ENCODE measurements at regions not wholly inside any gene's neighbourhood (a gene's known extent, or its start where the extent isn't known, plus 50 kb on each side); places are given as distances from the start of the nearest gene placed in this dataset.
"Not testable (repeated sequence)": the region's sequence is repeated elsewhere in the genome, so short reads cannot be mapped to it uniquely, and the experiment has no call there.

DNA sequence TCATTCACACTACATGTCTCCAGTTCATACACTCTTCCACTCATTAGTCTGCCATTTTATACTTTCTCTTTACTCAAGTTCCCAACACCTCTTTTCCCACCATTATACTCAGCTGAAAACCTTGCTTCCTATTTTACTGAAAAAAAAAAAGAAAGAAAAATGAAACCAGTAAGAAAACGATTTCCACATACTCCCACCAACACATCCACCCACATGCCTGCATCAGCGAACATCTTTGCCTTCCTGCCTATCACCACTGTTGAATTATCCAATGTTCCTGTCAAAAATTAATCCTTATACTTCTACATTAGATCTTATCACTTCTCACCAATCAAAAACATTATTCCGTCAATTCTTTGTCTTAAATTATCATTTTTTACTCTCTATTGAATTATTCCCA lies 188.1 kb upstream of the FAM241A start:
- Mint-ChIP-seq H3K4me3 (no peak overlapping the region), H3K4me1 (ENCODE audit: low read depth) (no peaks in the 10 kb centered on the region), H3K36me3 (ENCODE audit: insufficient read depth) (no peaks in the 10 kb centered on the region), H3K27me3 (ENCODE audit: low read depth) (no peaks in the 10 kb centered on the region), H3K9me3 (no peaks in the 10 kb centered on the region)
- ATAC-seq (no peak), DNase-seq (no peak)

DNA sequence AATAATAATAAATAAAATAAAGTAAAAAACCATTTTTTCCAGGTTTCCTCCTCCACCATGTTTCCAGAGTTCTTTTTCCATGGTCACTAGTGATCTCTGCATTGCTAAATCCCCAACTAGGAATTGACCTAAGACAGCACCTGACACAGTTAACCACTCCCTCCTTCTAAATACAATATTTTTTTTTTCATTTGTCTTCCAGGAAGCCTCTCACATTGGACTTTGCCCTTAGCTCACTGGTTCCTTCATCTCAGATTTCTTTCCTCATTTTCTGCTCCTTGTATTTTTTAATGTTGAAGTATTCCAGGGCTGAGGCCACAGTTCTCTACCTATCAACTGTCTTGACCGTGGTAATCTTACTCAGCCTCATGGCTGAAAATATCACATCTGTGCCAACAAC lies 187.3 kb upstream of the FAM241A start:
- H3K4me1 Mint-ChIP-seq (ENCODE audit: low read depth): no peaks in the 10 kb centered on the region
- no peaks in the 10 kb centered on the region for H3K27me3 Mint-ChIP-seq (ENCODE audit: low read depth)
- no peaks in the 10 kb centered on the region for H3K9me3 Mint-ChIP-seq
- no peak overlapping the region for H3K4me3 Mint-ChIP-seq
- DNase-seq (no peak), ATAC-seq (no peak)
- H3K36me3 Mint-ChIP-seq (ENCODE audit: insufficient read depth): no peaks in the 10 kb centered on the region

DNA sequence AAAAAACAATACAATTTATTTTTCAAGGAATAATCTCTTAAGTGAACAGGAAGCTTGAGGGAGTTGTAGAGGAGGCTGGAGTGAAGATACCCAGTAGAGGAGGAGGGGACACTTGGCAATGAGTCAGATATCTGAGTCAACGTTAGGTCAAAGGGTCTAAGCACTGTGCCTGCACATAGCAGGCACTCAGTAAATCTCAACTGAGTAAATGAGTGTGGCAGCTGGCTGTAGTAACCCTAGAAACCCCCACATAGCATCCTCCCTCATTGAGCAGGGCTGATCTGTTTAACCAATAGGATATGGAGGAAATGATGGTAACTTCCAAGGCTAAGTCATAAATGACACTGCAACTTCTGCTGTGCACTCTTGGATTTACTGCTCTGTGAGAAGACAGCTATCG lies 186.0 kb upstream of the FAM241A start:
- no peaks in the 10 kb centered on the region for H3K4me1 Mint-ChIP-seq (ENCODE audit: low read depth)
- no peaks in the 10 kb centered on the region for H3K9me3 Mint-ChIP-seq
- no peak for ATAC-seq
- H3K4me3 Mint-ChIP-seq: no peak overlapping the region
- no peak for DNase-seq
- no peaks in the 10 kb centered on the region for H3K36me3 Mint-ChIP-seq (ENCODE audit: insufficient read depth)
- no peaks in the 10 kb centered on the region for H3K27me3 Mint-ChIP-seq (ENCODE audit: low read depth)

DNA sequence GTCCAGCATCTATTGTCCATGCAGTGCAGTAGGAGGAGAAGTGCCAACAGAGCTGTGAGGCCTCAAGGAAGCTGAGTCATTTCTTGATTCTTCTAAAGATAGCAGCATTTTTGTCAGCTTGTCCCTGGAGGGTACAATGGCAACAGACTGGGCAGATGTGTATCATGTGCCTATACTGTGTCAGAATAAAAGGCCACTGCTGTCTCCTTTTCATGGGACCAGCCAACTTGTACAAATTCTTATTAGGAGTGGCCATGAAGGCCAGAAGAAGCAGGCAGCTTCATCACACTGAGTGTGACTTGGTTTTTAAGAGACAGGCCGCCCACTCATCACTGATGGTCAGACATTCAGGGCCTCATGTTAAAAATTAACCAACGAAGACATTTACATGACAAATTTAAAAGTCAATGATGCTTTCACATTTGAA lies 185.0 kb upstream of the FAM241A start:
- Mint-ChIP-seq H3K9me3 (no peaks in the 10 kb centered on the region), H3K36me3 (ENCODE audit: insufficient read depth) (no peaks in the 10 kb centered on the region), H3K4me1 (ENCODE audit: low read depth) (no peaks in the 10 kb centered on the region), H3K4me3 (no peak overlapping the region), H3K27me3 (ENCODE audit: low read depth) (no peaks in the 10 kb centered on the region)
- DNase-seq (no peak), ATAC-seq (no peak)

DNA sequence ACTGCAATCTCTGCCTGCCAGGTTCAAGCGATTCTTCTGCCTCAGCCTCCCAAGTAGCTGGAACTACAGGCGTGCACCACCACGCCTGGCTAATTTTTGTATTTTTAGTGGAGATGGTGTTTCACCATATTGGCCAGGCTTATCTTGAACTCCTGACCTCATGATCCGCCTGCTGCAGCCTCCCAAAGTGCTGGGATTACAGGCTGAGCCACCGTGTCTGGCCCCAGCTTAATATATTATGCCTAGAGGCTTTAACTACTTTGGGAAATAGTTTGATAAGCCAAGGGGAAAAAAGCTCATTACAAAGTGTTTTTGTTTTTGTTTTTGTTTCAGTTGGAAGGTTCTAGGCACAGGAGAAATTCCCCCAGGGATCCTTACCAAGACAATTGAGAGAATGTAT lies 184.2 kb upstream of the FAM241A start:
- H3K9me3 Mint-ChIP-seq; H3K27me3 Mint-ChIP-seq (ENCODE audit: low read depth); ATAC-seq; H3K4me1 Mint-ChIP-seq (ENCODE audit: low read depth); H3K36me3 Mint-ChIP-seq (ENCODE audit: insufficient read depth); H3K4me3 Mint-ChIP-seq; DNase-seq: not testable (repeated sequence)

DNA sequence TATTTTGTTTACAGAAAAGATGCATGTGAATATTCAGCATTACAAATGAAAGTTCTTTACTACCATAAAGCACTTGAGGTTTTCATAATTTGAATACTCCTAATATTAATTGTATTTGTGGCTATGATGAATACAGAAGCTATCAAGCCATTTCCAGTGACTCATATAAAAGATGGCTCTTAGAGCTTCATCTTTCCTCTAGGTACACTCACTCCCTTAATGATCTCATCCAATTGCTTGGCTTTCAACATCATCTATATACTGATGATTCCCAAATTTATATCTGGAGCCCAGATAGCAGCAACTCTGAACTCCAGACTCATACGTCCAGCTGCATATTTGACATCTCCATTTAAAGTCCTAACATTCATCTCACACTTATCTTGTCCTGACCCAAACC lies 183.4 kb upstream of the FAM241A start:
- H3K27me3 Mint-ChIP-seq (ENCODE audit: low read depth): no peaks in the 10 kb centered on the region
- H3K9me3 Mint-ChIP-seq: no peaks in the 10 kb centered on the region
- H3K4me1 Mint-ChIP-seq (ENCODE audit: low read depth): no peaks in the 10 kb centered on the region
- DNase-seq: no peak
- H3K4me3 Mint-ChIP-seq: no peak overlapping the region
- no peaks in the 10 kb centered on the region for H3K36me3 Mint-ChIP-seq (ENCODE audit: insufficient read depth)
- no peak for ATAC-seq

DNA sequence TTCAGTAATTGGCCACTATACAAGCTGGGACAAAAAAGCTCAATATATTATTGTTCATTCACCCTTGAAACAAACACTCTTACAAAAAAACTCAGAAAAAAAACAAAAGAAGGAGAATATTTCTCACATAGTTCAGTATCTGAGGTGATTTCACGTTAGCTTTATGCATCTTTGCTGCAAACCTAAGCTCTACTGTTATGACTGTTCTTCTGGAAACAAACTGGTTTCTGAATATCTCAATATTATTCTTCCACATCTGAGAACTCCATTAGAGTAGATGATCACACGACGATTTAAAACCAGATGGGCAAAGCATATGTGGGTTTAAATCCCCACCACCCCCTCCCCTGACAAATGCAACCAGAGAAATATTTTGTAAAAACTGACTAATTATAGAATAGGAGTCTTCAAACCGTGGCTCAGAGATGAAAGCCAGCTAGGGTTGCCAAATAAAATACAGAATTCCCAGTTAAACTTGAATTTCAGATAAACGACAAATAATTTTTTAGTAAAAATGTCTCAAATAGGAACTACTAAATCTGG lies 182.0 kb upstream of the FAM241A start:
- Mint-ChIP-seq H3K4me1 (ENCODE audit: low read depth) (no peaks in the 10 kb centered on the region), H3K9me3 (no peaks in the 10 kb centered on the region), H3K36me3 (ENCODE audit: insufficient read depth) (no peaks in the 10 kb centered on the region), H3K4me3 (no peak overlapping the region), H3K27me3 (ENCODE audit: low read depth) (no peaks in the 10 kb centered on the region)
- ATAC-seq (no peak), DNase-seq (no peak)

DNA sequence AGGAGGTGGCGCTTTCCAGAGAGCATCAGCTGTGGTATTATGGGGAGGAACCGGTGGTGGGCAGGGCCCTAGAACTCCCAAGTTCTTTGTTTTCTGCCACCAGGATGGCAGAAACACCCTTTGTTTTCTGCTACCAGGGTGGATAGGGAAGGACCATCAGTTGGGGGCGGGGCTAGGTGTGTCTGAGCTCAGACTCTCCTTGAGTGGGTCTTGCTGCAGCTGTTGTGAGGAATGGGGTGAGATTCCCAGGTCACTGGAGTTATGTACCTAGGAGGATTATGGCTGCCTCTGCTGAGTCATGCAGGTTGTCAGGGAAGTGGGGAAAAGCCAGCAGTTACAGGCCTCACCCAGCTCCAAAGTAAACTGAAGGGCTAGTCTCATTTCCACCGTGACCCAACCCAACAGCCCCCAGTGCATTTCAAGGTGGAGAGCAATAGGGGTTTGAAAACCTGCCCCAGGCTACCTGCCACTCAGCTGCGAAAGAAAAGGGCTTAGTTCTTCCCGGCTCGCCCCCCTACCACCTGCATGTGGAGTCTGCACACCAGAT lies 167.8 kb upstream of the FAM241A start:
- Mint-ChIP-seq H3K27me3 (ENCODE audit: low read depth) (peaks cover 2% of the 10 kb centered on the region), H3K36me3 (ENCODE audit: insufficient read depth) (no peaks in the 10 kb centered on the region)

DNA sequence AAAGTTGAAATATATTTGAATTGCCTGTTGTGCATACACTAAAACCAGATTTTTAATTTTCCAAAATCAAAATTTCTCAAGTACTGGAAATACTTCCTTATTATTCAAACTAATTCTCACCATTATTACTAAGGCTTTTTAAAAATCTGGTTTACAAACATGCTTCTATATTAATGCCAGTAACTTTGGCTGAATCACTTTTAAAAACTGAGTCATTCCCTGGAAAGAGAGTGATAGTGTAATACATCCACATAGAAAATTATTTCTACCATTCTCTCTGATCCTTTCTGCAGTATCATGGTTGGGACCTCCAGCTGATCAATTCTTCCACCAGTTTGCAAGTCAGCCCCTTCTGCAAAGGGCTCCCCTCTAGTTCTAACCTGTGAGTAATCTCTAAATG lies 165.3 kb upstream of the FAM241A start:
- Mint-ChIP-seq H3K4me3 (no peak overlapping the region), H3K9me3 (peaks cover 4% of the 10 kb centered on the region), H3K27me3 (ENCODE audit: low read depth) (peaks cover 2% of the 10 kb centered on the region), H3K4me1 (ENCODE audit: low read depth) (no peaks in the 10 kb centered on the region), H3K36me3 (ENCODE audit: insufficient read depth) (no peaks in the 10 kb centered on the region)
- ATAC-seq (no peak), DNase-seq (no peak)

More for the DNA sequence above, 167.8 kb upstream of the FAM241A start:
- DNase-seq: no peak
- ATAC-seq: no peak
- peaks cover 8% of the 10 kb centered on the region for H3K9me3 Mint-ChIP-seq
- no peaks in the 10 kb centered on the region for H3K4me1 Mint-ChIP-seq (ENCODE audit: low read depth)
- no peak overlapping the region for H3K4me3 Mint-ChIP-seq

DNA sequence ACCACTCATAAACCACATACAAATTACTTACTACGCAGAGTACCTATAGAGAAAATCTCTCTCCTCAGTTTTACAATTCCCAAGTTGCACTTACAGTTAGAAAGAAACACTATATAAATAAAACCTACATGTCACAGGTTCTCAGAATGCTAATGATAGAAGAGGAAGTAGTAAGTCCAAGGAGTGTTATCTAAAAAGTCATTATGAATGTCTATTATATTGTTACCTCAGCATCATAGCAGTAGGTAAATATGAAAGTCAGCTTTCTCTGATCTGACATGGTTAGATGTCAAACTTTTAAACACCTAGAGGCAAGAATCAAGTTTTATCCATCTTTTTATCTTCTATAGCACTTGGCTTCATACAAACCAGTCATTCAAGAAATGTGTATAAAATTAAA lies 163.2 kb upstream of the FAM241A start:
- ATAC-seq (no peak), DNase-seq (no peak)
- H3K9me3 Mint-ChIP-seq: no peaks in the 10 kb centered on the region
- no peaks in the 10 kb centered on the region for H3K4me1 Mint-ChIP-seq (ENCODE audit: low read depth)
- no peaks in the 10 kb centered on the region for H3K36me3 Mint-ChIP-seq (ENCODE audit: insufficient read depth)
- no peak overlapping the region for H3K4me3 Mint-ChIP-seq
- H3K27me3 Mint-ChIP-seq (ENCODE audit: low read depth): peaks cover 3% of the 10 kb centered on the region

DNA sequence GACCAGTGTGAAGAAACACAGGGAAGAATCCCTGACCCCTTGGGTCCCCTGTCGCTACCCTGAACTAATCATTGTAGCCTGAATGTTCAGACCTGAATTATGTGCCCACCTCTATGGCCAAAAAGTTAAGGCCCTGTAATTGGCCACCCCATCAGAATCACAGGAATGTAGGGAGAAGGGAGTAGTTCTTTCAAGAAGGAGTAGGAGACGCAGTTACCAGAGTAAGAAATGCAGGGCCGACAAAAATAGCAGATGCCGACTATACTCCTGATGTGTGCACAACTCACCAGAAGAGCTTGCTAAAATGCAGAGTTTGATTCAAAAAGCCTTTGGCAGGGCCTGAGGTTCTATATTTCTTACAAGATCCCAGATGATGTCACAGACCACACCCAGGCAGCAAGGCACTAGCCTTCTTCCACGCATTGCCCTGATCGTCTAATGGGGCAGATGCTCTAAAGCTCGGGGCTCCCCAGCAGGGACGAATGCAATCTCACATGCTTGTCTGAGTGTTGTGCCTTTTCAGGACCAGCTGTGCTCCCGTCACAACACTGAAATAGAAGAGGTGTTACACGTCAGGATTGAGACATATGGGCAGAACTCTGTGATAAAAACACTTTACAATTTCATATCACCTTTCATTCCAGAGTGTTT lies 161.0 kb upstream of the FAM241A start:
- no peak for DNase-seq
- no peaks in the 10 kb centered on the region for H3K4me1 Mint-ChIP-seq (ENCODE audit: low read depth)
- no peaks in the 10 kb centered on the region for H3K9me3 Mint-ChIP-seq
- ATAC-seq: no peak
- peaks cover 3% of the 10 kb centered on the region for H3K27me3 Mint-ChIP-seq (ENCODE audit: low read depth)
- no peaks in the 10 kb centered on the region for H3K36me3 Mint-ChIP-seq (ENCODE audit: insufficient read depth)
- H3K4me3 Mint-ChIP-seq: no peak overlapping the region

DNA sequence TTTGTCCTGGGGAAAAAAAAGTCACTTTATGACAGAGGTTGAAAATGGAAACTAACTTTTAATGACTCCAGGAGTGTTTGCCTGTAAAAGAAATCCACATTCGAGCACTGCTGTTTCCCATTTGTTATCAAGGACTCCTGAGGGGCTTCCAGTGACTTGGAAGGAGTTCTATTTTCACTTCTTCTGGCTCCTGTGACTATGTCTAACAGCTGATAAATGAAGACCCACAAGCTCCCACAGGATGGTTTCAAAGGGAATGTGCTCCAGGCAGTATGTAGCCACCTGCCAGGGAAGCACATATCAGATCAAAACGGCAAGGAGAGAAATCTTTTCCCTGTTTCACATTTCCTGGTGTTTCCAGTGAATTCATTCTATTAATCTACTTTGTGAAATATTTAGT lies 159.8 kb upstream of the FAM241A start:
- DNase-seq: no peak
- no peaks in the 10 kb centered on the region for H3K36me3 Mint-ChIP-seq (ENCODE audit: insufficient read depth)
- ATAC-seq: no peak
- H3K9me3 Mint-ChIP-seq: no peaks in the 10 kb centered on the region
- peaks cover 3% of the 10 kb centered on the region for H3K27me3 Mint-ChIP-seq (ENCODE audit: low read depth)
- no peaks in the 10 kb centered on the region for H3K4me1 Mint-ChIP-seq (ENCODE audit: low read depth)
- H3K4me3 Mint-ChIP-seq: no peak overlapping the region

DNA sequence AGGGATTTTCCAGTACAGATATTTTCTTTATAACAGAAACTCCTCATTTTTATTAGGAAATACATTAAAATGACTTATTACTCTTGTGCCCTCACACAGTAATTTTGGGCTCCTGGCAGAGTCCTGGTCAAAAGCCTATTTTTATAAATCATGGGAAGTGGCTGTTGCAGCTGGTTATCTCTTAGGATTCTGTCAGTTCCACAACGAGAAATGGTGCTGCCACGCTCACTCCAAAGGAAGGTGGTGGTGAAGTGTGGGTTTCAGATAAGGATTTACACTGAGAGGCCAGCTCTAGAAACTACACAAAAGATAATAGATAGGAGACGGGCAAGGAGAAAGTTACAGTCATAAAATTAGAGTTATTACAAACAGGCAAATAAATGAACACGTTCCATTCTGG lies 159.2 kb upstream of the FAM241A start:
- Mint-ChIP-seq H3K9me3 (no peaks in the 10 kb centered on the region), H3K4me1 (ENCODE audit: low read depth) (no peaks in the 10 kb centered on the region), H3K4me3 (no peak overlapping the region), H3K27me3 (ENCODE audit: low read depth) (peaks cover 3% of the 10 kb centered on the region), H3K36me3 (ENCODE audit: insufficient read depth) (no peaks in the 10 kb centered on the region)
- ATAC-seq (no peak), DNase-seq (no peak)

DNA sequence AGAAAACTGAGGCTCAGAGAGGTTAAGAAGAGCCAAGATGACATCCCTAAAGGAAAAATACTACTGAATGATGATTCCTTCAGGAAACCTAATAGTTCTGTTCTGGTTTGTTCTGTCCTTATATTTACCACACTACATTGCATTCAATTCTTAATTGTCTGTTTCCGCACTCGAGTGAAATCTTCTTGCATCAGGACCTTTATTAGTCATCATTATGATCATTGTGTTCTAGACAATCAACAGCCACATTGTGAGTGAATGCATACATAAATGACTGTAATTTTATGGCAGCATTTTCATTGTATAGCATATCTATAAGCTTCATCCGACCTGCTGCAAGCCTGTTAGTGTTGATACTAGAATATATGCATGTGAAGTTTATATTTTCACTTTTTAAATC lies 156.7 kb upstream of the FAM241A start:
- no peak for ATAC-seq
- Mint-ChIP-seq H3K4me3 (no peak overlapping the region), H3K4me1 (ENCODE audit: low read depth) (no peaks in the 10 kb centered on the region), H3K36me3 (ENCODE audit: insufficient read depth) (no peaks in the 10 kb centered on the region), H3K27me3 (ENCODE audit: low read depth) (peaks cover 7% of the 10 kb centered on the region), H3K9me3 (no peaks in the 10 kb centered on the region)
- no peak for DNase-seq

DNA sequence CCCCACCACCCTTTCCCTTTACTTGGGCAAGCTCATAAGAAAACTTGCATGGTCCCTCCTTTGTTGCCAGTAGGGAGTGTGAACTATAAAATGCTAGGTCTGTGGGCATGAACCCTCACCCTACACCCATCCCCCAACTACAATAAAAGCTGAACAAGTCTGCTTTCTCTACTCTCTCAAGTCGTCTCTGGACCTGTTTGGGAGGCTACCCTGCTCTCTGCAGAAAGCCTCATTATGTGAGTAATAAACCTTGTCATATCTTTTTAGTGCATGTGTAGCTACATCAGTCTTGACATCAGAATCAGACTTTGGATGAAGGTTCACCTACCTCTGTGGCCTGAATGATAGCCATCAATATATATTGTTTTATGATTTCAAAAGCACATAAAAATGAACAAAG lies 155.4 kb upstream of the FAM241A start:
- DNase-seq: no peak
- Mint-ChIP-seq H3K4me1 (ENCODE audit: low read depth) (no peaks in the 10 kb centered on the region), H3K36me3 (ENCODE audit: insufficient read depth) (no peaks in the 10 kb centered on the region), H3K27me3 (ENCODE audit: low read depth) (peaks cover 16% of the 10 kb centered on the region), H3K9me3 (no peaks in the 10 kb centered on the region), H3K4me3 (no peak overlapping the region)
- ATAC-seq: no peak
